Inflammatory macrophage treated with lipopolysaccharide for 4 hours (primary cell): ENCODE measurements at regions not wholly inside any gene's neighbourhood (a gene's known extent, or its start where the extent isn't known, plus 50 kb on each side); places are given as distances from the start of the nearest gene placed in this dataset.
"Not testable (repeated sequence)": the region's sequence is repeated elsewhere in the genome, so short reads cannot be mapped to it uniquely, and the experiment has no call there.

ENCODE experiments used
- DNase-seq: peaks from one replicate; pipeline ENCODE4 v3.0.0-alpha.2; 2020

GRCh38 chr20:26373066-26373465, 676.4 kb upstream of the ZNF337 start:
- not testable (repeated sequence) for DNase-seq

GRCh38 chr20:26354511-26354910, 657.9 kb upstream of the ZNF337 start:
- no peak for DNase-seq

GRCh38 chr20:26347396-26347795, 650.7 kb upstream of the ZNF337 start:
- no peak for DNase-seq

- not testable (repeated sequence) for DNase-seq
Observed at GRCh38 chr20:26340460-26341065, 643.9 kb upstream of the ZNF337 start.

- no peak for DNase-seq
Observed at GRCh38 chr20:26324177-26324576, 627.5 kb upstream of the ZNF337 start.

- no peak for DNase-seq
Observed at GRCh38 chr20:26315054-26315453, 618.4 kb upstream of the ZNF337 start.

GRCh38 chr20:26309720-26310119, 613.1 kb upstream of the ZNF337 start:
- not testable (repeated sequence) for DNase-seq

GRCh38 chr20:26308961-26309360, 612.3 kb upstream of the ZNF337 start:
- DNase-seq: no peak

- DNase-seq: no peak
Observed at GRCh38 chr20:26295006-26295405, 598.4 kb upstream of the ZNF337 start.

- not testable (repeated sequence) for DNase-seq
Observed at GRCh38 chr20:26288379-26289061, 591.9 kb upstream of the ZNF337 start.

- no peak for DNase-seq
Observed at GRCh38 chr20:26279238-26279637, 582.6 kb upstream of the ZNF337 start.

GRCh38 chr20:26277339-26277738, 580.7 kb upstream of the ZNF337 start:
- DNase-seq: no peak

- DNase-seq: no peak
Observed at GRCh38 chr20:26276554-26277210, 580.0 kb upstream of the ZNF337 start.

- DNase-seq: not testable (repeated sequence)
Observed at GRCh38 chr20:26268762-26269161, 572.1 kb upstream of the ZNF337 start.

GRCh38 chr20:26260925-26261324, 564.3 kb upstream of the ZNF337 start:
- DNase-seq: not testable (repeated sequence)

GRCh38 chr20:26252311-26252975, 555.8 kb upstream of the ZNF337 start:
- not testable (repeated sequence) for DNase-seq

GRCh38 chr20:26251376-26251775, 554.7 kb upstream of the ZNF337 start:
- DNase-seq: not testable (repeated sequence)

GRCh38 chr20:26250249-26251114, 553.8 kb upstream of the ZNF337 start:
- DNase-seq: not testable (repeated sequence)

- no peak for DNase-seq
Observed at GRCh38 chr20:26243731-26244130, 547.1 kb upstream of the ZNF337 start.

GRCh38 chr20:26220609-26221008, 524.0 kb upstream of the ZNF337 start:
- not testable (repeated sequence) for DNase-seq

- not testable (repeated sequence) for DNase-seq
Observed at GRCh38 chr20:26219546-26219945, 522.9 kb upstream of the ZNF337 start.

GRCh38 chr20:26218301-26218700, 521.6 kb upstream of the ZNF337 start:
- DNase-seq: no peak

- DNase-seq: no peak
Observed at GRCh38 chr20:26216025-26216424, 519.4 kb upstream of the ZNF337 start.
